Stimulated activated CD4-positive, alpha-beta T cell treated with anti-CD3 and anti-CD28 coated beads, Interleukin-2, amount 100 ng/mL, for 4 hours (primary cell): ENCODE measurements at regions not wholly inside any gene's neighbourhood (a gene's known extent, or its start where the extent isn't known, plus 50 kb on each side); places are given as distances from the start of the nearest gene placed in this dataset.
A peak's percentile ranks its signal among the peaks of the same experiment; 100 is the strongest.
"Not testable (repeated sequence)": the region's sequence is repeated elsewhere in the genome, so short reads cannot be mapped to it uniquely, and the experiment has no call there.

Source experiments
- DNase-seq: peaks from one replicate; pipeline ENCODE4 v3.0.0-alpha.2; 2020; ENCODE audit warnings: low read depth

GRCh38 chr11:86861810-86862209, 61.5 kb downstream of the PRSS23 start:
- no peak for DNase-seq

GRCh38 chr11:86863476-86863875, 63.1 kb downstream of the PRSS23 start:
- no peak for DNase-seq

GRCh38 chr11:86865436-86865835, 65.1 kb downstream of the PRSS23 start:
- DNase-seq, result no peak

GRCh38 chr11:86869531-86869930, 69.2 kb downstream of the PRSS23 start:
- no peak for DNase-seq

- peak; percentile 9 for DNase-seq
These were observed 69.7 kb downstream of the PRSS23 start for GRCh38 chr11:86869966-86870570.

- no peak for DNase-seq
These were observed 73.3 kb downstream of the PRSS23 start for GRCh38 chr11:86873573-86874083.

- DNase-seq, result no peak
These were observed 74.1 kb downstream of the PRSS23 start for GRCh38 chr11:86874304-86875056.

- DNase-seq, result no peak
These were observed 76.4 kb downstream of the PRSS23 start for GRCh38 chr11:86876716-86877234.

- no peak for DNase-seq
These were observed 77.2 kb downstream of the PRSS23 start for GRCh38 chr11:86877503-86877902.

GRCh38 chr11:86879241-86879640, 76.0 kb downstream of the FZD4 start:
- not testable (repeated sequence) for DNase-seq

GRCh38 chr11:86885311-86885710, 69.9 kb downstream of the FZD4 start:
- no peak for DNase-seq

GRCh38 chr11:86888164-86889000, 66.8 kb downstream of the FZD4 start:
- DNase-seq, result no peak

GRCh38 chr11:86889001-86889341, 66.2 kb downstream of the FZD4 start:
- DNase-seq, result no peak

- no peak for DNase-seq
These were observed 64.2 kb downstream of the FZD4 start for GRCh38 chr11:86891036-86891435.

- no peak for DNase-seq
These were observed 62.0 kb downstream of the FZD4 start for GRCh38 chr11:86893235-86893634.
